GM18907 (cell line): ENCODE measurements at regions not wholly inside any gene's neighbourhood (a gene's known extent, or its start where the extent isn't known, plus 50 kb on each side); places are given as distances from the start of the nearest gene placed in this dataset.
A peak's percentile ranks its signal among the peaks of the same experiment; 100 is the strongest.

ENCODE experiments used
- ATAC-seq: cut with Tn5 transposase; IDR thresholded peaks from one replicate; pipeline ENCODE4 v1.9.1; 2021; ENCODE audit warnings: mild to moderate bottlenecking, moderate library complexity; ENCODE audit not compliant: unreplicated experiment

DNA sequence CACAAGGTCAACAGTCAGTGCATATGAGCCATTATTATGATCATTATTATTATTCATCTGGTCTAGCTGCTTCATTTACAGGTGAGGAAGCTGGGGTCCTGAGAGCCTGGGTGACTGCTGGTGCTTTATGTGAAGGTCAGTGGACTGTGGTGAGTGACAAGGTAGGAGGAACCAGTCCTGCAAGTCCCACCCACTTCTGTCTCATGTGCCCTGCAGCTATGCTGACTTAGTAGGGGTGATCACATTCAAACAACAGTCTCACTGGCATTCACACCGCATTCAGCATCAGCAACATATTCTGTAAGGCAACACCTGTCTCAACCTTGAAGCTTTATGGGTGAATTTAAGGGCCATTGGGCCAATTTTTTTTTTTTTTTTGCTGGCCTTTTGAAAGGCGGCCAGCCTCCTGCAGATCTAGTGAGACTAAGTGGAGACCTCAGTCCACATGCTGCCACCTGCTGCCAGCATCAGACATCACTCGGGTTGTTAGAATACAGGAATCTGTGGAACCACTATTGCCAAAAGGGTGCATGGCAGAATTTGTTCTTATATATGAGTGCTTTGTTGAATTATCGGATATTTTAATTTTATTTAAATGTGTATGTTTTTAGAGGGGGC, 59.9 kb upstream of the CACNA1E start:
- ATAC-seq = no peak

DNA sequence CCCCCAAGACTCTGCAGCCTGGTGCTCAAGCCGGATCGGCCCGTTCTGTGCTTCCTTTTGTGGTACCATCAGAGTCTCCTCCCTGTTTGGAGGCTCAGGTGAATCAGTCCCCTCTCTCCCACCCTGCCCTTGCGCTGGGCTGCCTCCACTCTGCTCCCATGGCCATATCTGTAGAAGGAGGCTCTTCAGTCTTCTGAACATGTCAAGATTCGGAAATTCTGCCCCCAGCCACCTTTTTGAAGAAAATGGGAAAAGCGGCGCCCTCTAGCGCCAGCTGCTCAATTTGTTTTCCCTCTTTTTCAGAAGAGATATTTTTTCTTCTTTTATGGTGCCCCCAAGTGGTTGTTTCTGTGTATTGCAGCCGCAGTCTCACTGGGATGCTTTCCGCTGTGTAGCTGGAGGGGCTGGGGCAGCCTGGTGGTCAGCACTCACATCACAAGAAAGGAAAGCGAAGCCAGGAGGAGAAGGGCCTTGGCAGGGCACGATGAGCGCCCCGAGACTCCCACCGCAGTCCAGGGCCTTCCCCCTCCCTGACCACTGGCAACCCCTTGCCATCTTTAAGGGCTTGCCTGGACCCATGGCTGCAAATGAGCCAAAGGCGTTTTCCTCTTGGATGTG, 58.4 kb upstream of the CACNA1E start:
- peak; percentile 53 for ATAC-seq

GRCh38 chr1:181425566-181425965, 57.8 kb upstream of the CACNA1E start:
- no peak for ATAC-seq

GRCh38 chr1:181429462-181429861, 53.9 kb upstream of the CACNA1E start:
- no peak for ATAC-seq

DNA sequence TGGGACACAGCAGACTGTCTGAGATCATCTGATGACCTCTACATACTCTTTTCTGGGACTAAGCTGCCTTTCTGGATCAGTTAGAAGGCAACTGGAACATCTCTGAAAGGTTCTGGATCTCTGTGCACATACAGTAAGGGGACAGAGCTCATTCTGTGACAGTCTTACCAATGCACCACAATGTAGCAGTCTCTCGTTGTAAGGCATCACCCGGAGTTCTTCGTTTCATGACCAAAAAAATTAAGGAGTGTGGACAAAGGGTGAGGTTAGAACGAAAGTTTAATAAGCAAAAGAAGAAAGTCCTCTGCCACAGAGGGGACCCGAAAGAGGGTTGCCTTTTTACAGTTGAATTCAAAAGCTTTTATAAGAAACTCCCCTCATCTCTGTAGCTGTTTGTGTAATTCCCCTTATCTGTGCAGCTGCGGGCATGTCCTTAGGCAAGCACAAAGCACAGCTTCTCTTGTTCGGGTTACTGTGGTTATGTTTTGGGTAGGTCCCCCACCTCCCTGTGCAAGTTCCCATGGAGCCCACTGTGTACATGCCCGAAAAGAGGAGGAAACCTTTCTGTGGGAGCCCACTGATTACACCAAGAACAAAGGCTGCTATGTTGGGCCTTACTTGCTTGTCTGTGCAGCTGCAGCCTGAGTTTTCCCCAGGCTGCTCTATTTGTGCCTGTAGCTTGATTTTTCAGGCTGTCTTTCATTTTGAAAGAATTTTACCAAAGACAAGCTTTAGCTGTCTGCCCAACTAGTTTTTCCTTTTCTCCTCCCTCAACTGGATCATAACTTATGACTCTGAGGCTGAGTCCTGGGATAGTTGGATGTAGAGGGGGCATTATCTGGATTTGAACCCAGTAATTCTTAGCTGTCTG, 53.1 kb upstream of the CACNA1E start:
- ATAC-seq = peak; percentile 81
